GM12878 (cell line): ENCODE measurements at regions not wholly inside any gene's neighbourhood (a gene's known extent, or its start where the extent isn't known, plus 50 kb on each side); places are given as distances from the start of the nearest gene placed in this dataset.

Source experiments
- ATAC-seq: fragments of 200-7000 bp; cut with Tn5 transposase; 3 replicates; pipeline ENCODE4 v1.9.1; 2020; ENCODE audit warnings: mild to moderate bottlenecking, moderate library complexity
- BruUV-seq: library from RNA; stranded (reverse); fragments of 400-500 nt; replicated peaks from 2 replicates; lab custom pipeline; 2021; lab: Mats Ljungman, UMichigan
- CTCF ChIA-PET: fragments of 300-600 bp; sonication (Branson Sonifier 250); formaldehyde crosslinking; extraction: SDS; loops from one replicate; lab custom pipeline; 2021; ENCODE audit warnings: inconsistent platforms; lab: Yijun Ruan, JAX
- POLR2A ChIA-PET: fragments of 350-600 bp; formaldehyde crosslinking; extraction: SDS; loops from one replicate; lab custom pipeline; 2021; ENCODE audit warnings: inconsistent platforms; lab: Charles Lee
- RAD21 ChIA-PET: fragments of 300-600 bp; sonication (Branson Sonifier 250); formaldehyde crosslinking; loops from one replicate; lab custom pipeline; 2023; ENCODE audit warnings: antibody characterized with exemption; ENCODE audit not compliant: unreplicated experiment; lab: Charles Lee
- SMC1A ChIA-PET: fragments of 300-600 bp; sonication (Branson Sonifier 250); formaldehyde crosslinking; loops from one replicate; lab custom pipeline; 2023; ENCODE audit not compliant: unreplicated experiment, uncharacterized antibody; lab: Charles Lee
- DNase-seq: peaks from one replicate; pipeline ENCODE4 v3.0.0-alpha.2; 2011; ENCODE audit warnings: low read depth, low spot score
- FAIRE-seq: peaks from 3 replicates; lab custom pipeline; 2011; peaks lifted over from hg19 to GRCh38; lab: Jason Lieb, UNC
- H2AFZ ChIP-seq: 2 replicates; pipeline ENCODE4 v1.6.0; 2011; ENCODE audit warnings: low read depth, low read length, control low read depth; ENCODE audit not compliant: control insufficient read depth
- H3K27ac ChIP-seq: 2 replicates; pipeline ENCODE4 v1.5.1; 2011; ENCODE audit warnings: control low read depth; ENCODE audit not compliant: control insufficient read depth, insufficient read depth
- H3K27me3 ChIP-seq, 2 experiments: replicated peaks in 1 of 2; 2 replicates each; pipeline versions ENCODE4 v1.6.0 to v1.6.1; 2011; ENCODE audit warnings: low read length in 1 of 2; ENCODE audit not compliant: control insufficient read depth in 2 of 2, insufficient read depth in 2 of 2
- H3K36me3 ChIP-seq, 2 experiments: 2 replicates each; pipeline ENCODE4 v1.5.1; 2011; ENCODE audit warnings: low read length in 1 of 2; ENCODE audit not compliant: control insufficient read depth in 2 of 2, insufficient read depth in 2 of 2
- H3K4me1 ChIP-seq: 2 replicates; pipeline ENCODE4 v1.6.1; 2011; ENCODE audit warnings: mild to moderate bottlenecking, low read length, moderate library complexity, mixed read lengths; ENCODE audit not compliant: control insufficient read depth, insufficient read depth
- H3K4me2 ChIP-seq: 2 replicates; pipeline ENCODE4 v1.6.0; 2011; ENCODE audit warnings: control low read depth; ENCODE audit not compliant: control insufficient read depth, insufficient read depth
- H3K4me3 ChIP-seq: fragments of 200-600 bp; sonication (generic); 2 replicates; pipeline ENCODE4 v1.5.1; 2016
- H3K79me2 ChIP-seq: 2 replicates; pipeline ENCODE4 v1.6.0; 2011; ENCODE audit warnings: low read length; ENCODE audit not compliant: control insufficient read depth, insufficient read depth
- H3K9ac ChIP-seq: 2 replicates; pipeline ENCODE4 v1.8.0; 2011; ENCODE audit warnings: low read length, control low read depth, mixed read lengths; ENCODE audit not compliant: control insufficient read depth, insufficient read depth
- H3K9me3 ChIP-seq: replicated peaks from 3 replicates; pipeline ENCODE4 v1.5.1; 2011; ENCODE audit warnings: mild to moderate bottlenecking, low read length; ENCODE audit not compliant: control insufficient read depth, insufficient read depth
- H4K20me1 ChIP-seq: 2 replicates; pipeline ENCODE4 v1.6.0; 2011; ENCODE audit not compliant: control insufficient read depth, insufficient read depth
- CBFB ChIP-seq: IDR thresholded peaks from 2 replicates; pipeline ENCODE4 v1.6.1; 2016; ENCODE audit warnings: antibody characterized with exemption, low read depth
- CREM ChIP-seq: IDR thresholded peaks from 2 replicates; pipeline ENCODE4 v1.6.1; 2014; ENCODE audit warnings: antibody characterized with exemption, low read depth
- GABPA ChIP-seq: IDR thresholded peaks from 2 replicates; pipeline ENCODE4 v1.6.1; 2014; ENCODE audit warnings: antibody characterized with exemption, low read depth, mild to moderate bottlenecking, inconsistent platforms
- HDAC6 ChIP-seq: fragments of 200-600 bp; sonication (generic); IDR thresholded peaks from one replicate; pipeline ENCODE4 v1.8.0; 2017; ENCODE audit warnings: antibody characterized with exemption; ENCODE audit not compliant: unreplicated experiment
- IKZF2 ChIP-seq, 2 experiments: fragments of 450-650 bp; IDR thresholded peaks; 2 replicates each; pipeline ENCODE4 v1.6.1; 2017; ENCODE audit warnings: mild to moderate bottlenecking in 2 of 2, moderate library complexity in 2 of 2
- JUNB ChIP-seq: IDR thresholded peaks from 2 replicates; pipeline ENCODE4 v1.6.1; 2016; ENCODE audit warnings: antibody characterized with exemption, mild to moderate bottlenecking
- JUND ChIP-seq: IDR thresholded peaks from 2 replicates; pipeline ENCODE4 v1.6.1; 2012; ENCODE audit warnings: low read depth, mild to moderate bottlenecking, low read length, improper control_type of control experiment, moderate library complexity
- KLF5 ChIP-seq: fragments of 450-650 bp; IDR thresholded peaks from 2 replicates; pipeline ENCODE4 v1.6.1; 2014; ENCODE audit warnings: mild to moderate bottlenecking; ENCODE audit not compliant: partially characterized antibody
- LARP7 ChIP-seq: fragments of 450-650 bp; IDR thresholded peaks from 2 replicates; pipeline ENCODE4 v1.6.1; 2017; ENCODE audit warnings: mild to moderate bottlenecking
- MYC ChIP-seq: IDR thresholded peaks from 2 replicates; pipeline ENCODE4 v1.6.1; 2011; ENCODE audit warnings: mild to moderate bottlenecking, low read length, moderate library complexity, inconsistent platforms; ENCODE audit not compliant: insufficient read depth, insufficient replicate concordance, insufficient read length, severe bottlenecking
- NBN ChIP-seq: fragments of 450-650 bp; IDR thresholded peaks from 2 replicates; pipeline ENCODE4 v1.6.1; 2016
- NR2C1 ChIP-seq: fragments of 450-650 bp; IDR thresholded peaks from 2 replicates; pipeline ENCODE4 v1.6.1; 2017; ENCODE audit warnings: antibody characterized with exemption, mild to moderate bottlenecking, moderate library complexity
- NRF1 ChIP-seq: conservative IDR thresholded peaks from 2 replicates; pipeline ENCODE4 v1.6.1; 2011; ENCODE audit warnings: mild to moderate bottlenecking, low read depth, low read length, improper control_type of control experiment
- POLR2A ChIP-seq: IDR thresholded peaks from 2 replicates; pipeline ENCODE4 v1.6.1; 2011; ENCODE audit warnings: low read depth, mild to moderate bottlenecking, low read length
- RAD51 ChIP-seq: fragments of 450-650 bp; IDR thresholded peaks from 2 replicates; pipeline ENCODE4 v1.6.1; 2016; ENCODE audit warnings: moderate library complexity, mild to moderate bottlenecking, inconsistent platforms
- RB1 ChIP-seq: fragments of 450-650 bp; formaldehyde crosslinking; IDR thresholded peaks from 2 replicates; pipeline ENCODE4 v1.6.1; 2017; ENCODE audit warnings: mild to moderate bottlenecking, borderline replicate concordance
- SPI1 ChIP-seq: IDR thresholded peaks from 2 replicates; pipeline ENCODE4 v1.6.1; 2011; ENCODE audit warnings: low read depth, mild to moderate bottlenecking, low read length, moderate library complexity, borderline replicate concordance; ENCODE audit not compliant: insufficient read depth
- STAT3 ChIP-seq: IDR thresholded peaks from 2 replicates; pipeline ENCODE4 v1.6.1; 2011; ENCODE audit warnings: low read depth, low read length, improper control_type of control experiment
- SUZ12 ChIP-seq: fragments of 200-600 bp; sonication (generic); IDR thresholded peaks from one replicate; pipeline ENCODE4 v1.6.1; 2018; ENCODE audit warnings: antibody characterized with exemption, mild to moderate bottlenecking; ENCODE audit not compliant: unreplicated experiment
- TCF3 ChIP-seq: IDR thresholded peaks from 2 replicates; pipeline ENCODE4 v1.6.1; 2012; ENCODE audit warnings: low read depth, mild to moderate bottlenecking, low read length, borderline replicate concordance; ENCODE audit not compliant: insufficient read depth
- TCF7 ChIP-seq: IDR thresholded peaks from 2 replicates; pipeline ENCODE4 v1.6.1; 2014; ENCODE audit warnings: antibody characterized with exemption, borderline replicate concordance
- ZNF274 ChIP-seq: IDR thresholded peaks from one replicate; pipeline ENCODE4 v1.8.0; 2011; ENCODE audit not compliant: insufficient read length, insufficient read depth
- WGBS: methylation state at CpG from one replicate; pipeline ENCODE4 v1.1.6; 2016; ENCODE audit warnings: low lambda C conversion rate; ENCODE audit not compliant: insufficient replicate concordance, insufficient coverage; ENCODE audit errors: missing lambda C conversion rate; 5-methylcytosine and 5-hydroxymethylcytosine counted together
- in situ Hi-C: fragments of 300-500 bp; cut with MboI; formaldehyde crosslinking; loops from 9 replicates; pipeline ENCODE4 v1.14.3; 2018; ENCODE audit warnings: mixed read lengths
- intact Hi-C: fragments of 100-400 bp; cut with micrococcal nuclease; formaldehyde crosslinking; loops from one replicate; pipeline ENCODE4 v1.14.2; 2022; ENCODE audit not compliant: unreplicated experiment
- TF ChIP-seq, protein P1 (sequence below): fragments of 450-650 bp; IDR thresholded peaks from 2 replicates; pipeline ENCODE4 v1.6.1; 2017; ENCODE audit warnings: antibody characterized with exemption, mild to moderate bottlenecking, moderate library complexity
- TF ChIP-seq, protein P2 (sequence below): fragments of 450-650 bp; IDR thresholded peaks from 2 replicates; pipeline ENCODE4 v1.6.1; 2016; ENCODE audit warnings: mild to moderate bottlenecking

DNA sequence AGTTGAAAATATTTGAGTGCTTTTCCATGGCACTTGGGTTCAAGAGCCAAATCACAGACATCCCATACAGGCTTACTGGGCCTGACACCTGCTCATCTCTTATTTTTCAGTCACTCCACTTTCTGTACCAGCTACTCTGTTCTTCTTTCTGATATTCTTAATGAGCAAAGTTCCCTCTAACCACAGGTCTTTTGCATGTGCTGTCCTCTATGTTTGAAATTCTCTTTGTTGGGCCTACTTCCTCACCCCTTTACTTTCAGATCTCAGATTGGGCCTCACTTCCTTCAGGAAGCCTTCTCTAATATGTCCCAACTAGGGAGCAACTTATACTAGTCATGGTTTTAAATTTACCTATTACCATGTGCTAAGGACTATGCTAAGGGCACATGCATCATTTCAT, 81.8 kb upstream of the RBMS1 start (continued):
- TF ChIP-seq, protein P1, sequence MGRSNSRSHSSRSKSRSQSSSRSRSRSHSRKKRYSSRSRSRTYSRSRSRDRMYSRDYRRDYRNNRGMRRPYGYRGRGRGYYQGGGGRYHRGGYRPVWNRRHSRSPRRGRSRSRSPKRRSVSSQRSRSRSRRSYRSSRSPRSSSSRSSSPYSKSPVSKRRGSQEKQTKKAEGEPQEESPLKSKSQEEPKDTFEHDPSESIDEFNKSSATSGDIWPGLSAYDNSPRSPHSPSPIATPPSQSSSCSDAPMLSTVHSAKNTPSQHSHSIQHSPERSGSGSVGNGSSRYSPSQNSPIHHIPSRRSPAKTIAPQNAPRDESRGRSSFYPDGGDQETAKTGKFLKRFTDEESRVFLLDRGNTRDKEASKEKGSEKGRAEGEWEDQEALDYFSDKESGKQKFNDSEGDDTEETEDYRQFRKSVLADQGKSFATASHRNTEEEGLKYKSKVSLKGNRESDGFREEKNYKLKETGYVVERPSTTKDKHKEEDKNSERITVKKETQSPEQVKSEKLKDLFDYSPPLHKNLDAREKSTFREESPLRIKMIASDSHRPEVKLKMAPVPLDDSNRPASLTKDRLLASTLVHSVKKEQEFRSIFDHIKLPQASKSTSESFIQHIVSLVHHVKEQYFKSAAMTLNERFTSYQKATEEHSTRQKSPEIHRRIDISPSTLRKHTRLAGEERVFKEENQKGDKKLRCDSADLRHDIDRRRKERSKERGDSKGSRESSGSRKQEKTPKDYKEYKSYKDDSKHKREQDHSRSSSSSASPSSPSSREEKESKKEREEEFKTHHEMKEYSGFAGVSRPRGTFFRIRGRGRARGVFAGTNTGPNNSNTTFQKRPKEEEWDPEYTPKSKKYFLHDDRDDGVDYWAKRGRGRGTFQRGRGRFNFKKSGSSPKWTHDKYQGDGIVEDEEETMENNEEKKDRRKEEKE: no peak
- TF ChIP-seq HDAC6 (no peak), CREM (no peak), NBN (no peak), ZNF274 (no peak), RAD51 (no peak), LARP7 (no peak), JUND (no peak), NR2C1 (no peak), RB1 (no peak), KLF5 (no peak), TCF3 (no peak), CBFB (no peak), TCF7 (no peak), POLR2A (no peak)

DNA sequence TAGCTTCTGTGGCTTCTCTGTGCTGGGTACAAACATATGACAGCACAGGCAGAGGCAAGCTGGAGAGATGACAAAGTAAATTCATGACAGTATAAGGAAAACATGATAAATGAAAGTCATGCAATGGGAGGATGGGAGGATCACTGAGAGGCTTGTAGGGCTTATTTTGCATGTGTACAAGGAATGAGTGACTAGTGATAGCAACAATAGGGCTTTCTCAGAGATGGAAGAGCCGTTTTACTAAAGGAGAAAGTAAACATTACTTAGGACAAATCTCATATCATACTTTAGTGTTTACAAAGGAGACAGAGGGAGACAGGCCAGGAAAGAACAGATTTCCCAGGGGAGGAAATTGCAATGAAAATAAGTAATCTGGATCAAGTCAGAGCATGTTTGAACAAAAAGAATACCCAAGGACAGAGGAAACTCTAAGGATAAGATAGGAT, 82.5 kb upstream of the RBMS1 start:
- no peak overlapping the region for H3K9ac ChIP-seq
- intact Hi-C loops: no loop called here
- ATAC-seq (no peak), FAIRE-seq (no peak), DNase-seq (no peak)
- ChIA-PET RAD21 (no interaction called here), CTCF (no interaction called here), SMC1A (no interaction called here), POLR2A (no interaction called here)
- no peak for TF ChIP-seq IKZF2 (IDR thresholded peaks at IDR 0.05)
- TF ChIP-seq GABPA: no peak
- TF ChIP-seq NRF1: no peak
- no peak for TF ChIP-seq STAT3
- TF ChIP-seq SPI1: no peak
- TF ChIP-seq, protein P2, sequence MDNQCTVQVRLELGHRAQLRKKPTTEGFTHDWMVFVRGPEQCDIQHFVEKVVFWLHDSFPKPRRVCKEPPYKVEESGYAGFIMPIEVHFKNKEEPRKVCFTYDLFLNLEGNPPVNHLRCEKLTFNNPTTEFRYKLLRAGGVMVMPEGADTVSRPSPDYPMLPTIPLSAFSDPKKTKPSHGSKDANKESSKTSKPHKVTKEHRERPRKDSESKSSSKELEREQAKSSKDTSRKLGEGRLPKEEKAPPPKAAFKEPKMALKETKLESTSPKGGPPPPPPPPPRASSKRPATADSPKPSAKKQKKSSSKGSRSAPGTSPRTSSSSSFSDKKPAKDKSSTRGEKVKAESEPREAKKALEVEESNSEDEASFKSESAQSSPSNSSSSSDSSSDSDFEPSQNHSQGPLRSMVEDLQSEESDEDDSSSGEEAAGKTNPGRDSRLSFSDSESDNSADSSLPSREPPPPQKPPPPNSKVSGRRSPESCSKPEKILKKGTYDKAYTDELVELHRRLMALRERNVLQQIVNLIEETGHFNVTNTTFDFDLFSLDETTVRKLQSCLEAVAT: no peak
- TF ChIP-seq JUNB: no peak
- TF ChIP-seq MYC: no peak
- no peak for TF ChIP-seq SUZ12
- H3K27ac ChIP-seq: no peak overlapping the region
- no peaks in the 10 kb centered on the region for H3K9me3 ChIP-seq
- no peaks in the 10 kb centered on the region for H3K4me1 ChIP-seq
- WGBS: 0% methylated on average over 1 of the region's 1 CpG
- H3K79me2 ChIP-seq: no peaks in the 10 kb centered on the region
- no peaks in the 10 kb centered on the region for H3K36me3 ChIP-seq
- in situ Hi-C loops: no loop called here
- H3K4me3 ChIP-seq: no peak overlapping the region
- H3K4me2 ChIP-seq: no peak overlapping the region
- no peaks in the 10 kb centered on the region for H4K20me1 ChIP-seq
- no peak overlapping the region for H2AFZ ChIP-seq
- no peaks in the 10 kb centered on the region for H3K27me3 ChIP-seq
- no TSS peak for BruUV-seq
